OCI-LY7 (cell line): ENCODE measurements at regions not wholly inside any gene's neighbourhood (a gene's known extent, or its start where the extent isn't known, plus 50 kb on each side); places are given as distances from the start of the nearest gene placed in this dataset.

Experiments
- EZH2phosphoT487 ChIP-seq: fragments of 200-600 bp; sonication (generic); IDR thresholded peaks from 2 replicates; pipeline ENCODE4 v1.6.1; 2018; ENCODE audit warnings: low read depth, borderline replicate concordance, mild to moderate bottlenecking, mixed run types, antibody characterized with exemption, low read length, moderate library complexity, mixed read lengths
- TF ChIP-seq, protein P1 (sequence below): fragments of 200-600 bp; sonication (generic); conservative IDR thresholded peaks from 2 replicates; pipeline ENCODE4 v1.5.1; 2014; ENCODE audit warnings: mild to moderate bottlenecking, antibody characterized with exemption, low read length, moderate library complexity, mixed read lengths

DNA sequence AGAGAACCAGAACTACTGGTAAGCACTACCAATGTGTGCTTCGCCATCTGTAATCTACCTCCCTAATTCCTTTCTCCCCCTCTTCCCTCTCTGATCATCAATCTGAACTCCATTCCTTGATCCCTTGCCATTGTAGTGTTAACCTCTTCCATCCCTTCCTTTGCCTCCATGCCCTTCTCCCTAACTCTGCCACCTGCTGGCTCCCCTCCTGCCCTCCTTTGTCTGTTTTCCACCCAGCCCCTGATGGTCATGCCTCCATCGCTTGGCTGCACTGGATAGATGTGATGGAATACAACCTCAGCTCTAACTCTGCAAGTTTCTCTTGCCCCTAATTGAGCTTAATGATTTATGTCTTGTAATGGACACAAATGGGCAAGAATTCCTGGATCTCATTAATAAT is 108.2 kb upstream of the ASIC2 start:
- TF ChIP-seq, protein P1, sequence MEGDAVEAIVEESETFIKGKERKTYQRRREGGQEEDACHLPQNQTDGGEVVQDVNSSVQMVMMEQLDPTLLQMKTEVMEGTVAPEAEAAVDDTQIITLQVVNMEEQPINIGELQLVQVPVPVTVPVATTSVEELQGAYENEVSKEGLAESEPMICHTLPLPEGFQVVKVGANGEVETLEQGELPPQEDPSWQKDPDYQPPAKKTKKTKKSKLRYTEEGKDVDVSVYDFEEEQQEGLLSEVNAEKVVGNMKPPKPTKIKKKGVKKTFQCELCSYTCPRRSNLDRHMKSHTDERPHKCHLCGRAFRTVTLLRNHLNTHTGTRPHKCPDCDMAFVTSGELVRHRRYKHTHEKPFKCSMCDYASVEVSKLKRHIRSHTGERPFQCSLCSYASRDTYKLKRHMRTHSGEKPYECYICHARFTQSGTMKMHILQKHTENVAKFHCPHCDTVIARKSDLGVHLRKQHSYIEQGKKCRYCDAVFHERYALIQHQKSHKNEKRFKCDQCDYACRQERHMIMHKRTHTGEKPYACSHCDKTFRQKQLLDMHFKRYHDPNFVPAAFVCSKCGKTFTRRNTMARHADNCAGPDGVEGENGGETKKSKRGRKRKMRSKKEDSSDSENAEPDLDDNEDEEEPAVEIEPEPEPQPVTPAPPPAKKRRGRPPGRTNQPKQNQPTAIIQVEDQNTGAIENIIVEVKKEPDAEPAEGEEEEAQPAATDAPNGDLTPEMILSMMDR = no peak
- TF ChIP-seq EZH2phosphoT487 = no peak
